WTC11 (cell line): ENCODE measurements at regions not wholly inside any gene's neighbourhood (a gene's known extent, or its start where the extent isn't known, plus 50 kb on each side); places are given as distances from the start of the nearest gene placed in this dataset.
A peak's percentile ranks its signal among the peaks of the same experiment; 100 is the strongest.

Experiments used
- ATAC-seq: fragments of 200-7000 bp; cut with Tn5 transposase; 2 replicates; pipeline ENCODE4 v1.10.0; 2021; ENCODE audit warnings: mild to moderate bottlenecking, moderate library complexity
- CTCF ChIA-PET: fragments of 300-600 bp; sonication (Branson Sonifier 250); formaldehyde crosslinking; loops from one replicate; lab custom pipeline; 2021; ENCODE audit warnings: antibody characterized with exemption; lab: Charles Lee
- POLR2A ChIA-PET: fragments of 350-600 bp; sonication (Branson Sonifier 250); formaldehyde crosslinking; loops from one replicate; lab custom pipeline; 2021; ENCODE audit warnings: antibody characterized with exemption; lab: Charles Lee
- DNase-seq: peaks from one replicate; pipeline ENCODE4 v3.0.0; 2021; ENCODE audit warnings: low spot score
- H3K27ac Mint-ChIP-seq: 2 replicates; pipeline ENCODE4 v1.8.0; 2021; ENCODE audit warnings: mixed read lengths
- H3K27me3 Mint-ChIP-seq: 2 replicates; pipeline ENCODE4 v1.8.0; 2021; ENCODE audit warnings: low read depth, mild to moderate bottlenecking, moderate library complexity, mixed read lengths
- H3K36me3 Mint-ChIP-seq: 2 replicates; pipeline ENCODE4 v1.8.0; 2021; ENCODE audit warnings: mixed read lengths
- H3K4me1 Mint-ChIP-seq: 2 replicates; pipeline ENCODE4 v1.8.0; 2022; ENCODE audit warnings: mixed read lengths
- H3K4me3 Mint-ChIP-seq: 2 replicates; pipeline ENCODE4 v1.8.0; 2021; ENCODE audit warnings: mild to moderate bottlenecking, moderate library complexity, mixed read lengths
- H3K9me3 Mint-ChIP-seq: 2 replicates; pipeline ENCODE4 v1.8.0; 2021; ENCODE audit warnings: mixed read lengths
- ATF1 ChIP-seq: sonication (generic); formaldehyde crosslinking; IDR thresholded peaks from 2 replicates; pipeline ENCODE4 v1.8.1; 2023; ENCODE audit warnings: mild to moderate bottlenecking, moderate library complexity, missing genetic modification reagents
- CBFB ChIP-seq: sonication (generic); formaldehyde crosslinking; IDR thresholded peaks from 2 replicates; pipeline ENCODE4 v1.8.1; 2022; ENCODE audit warnings: mild to moderate bottlenecking, low read depth, missing genetic modification reagents
- EMX1 ChIP-seq: fragments of 250-450 bp; sonication (Bioruptor Pico); IDR thresholded peaks from 2 replicates; pipeline ENCODE4 v1.8.0; 2021; ENCODE audit warnings: mild to moderate bottlenecking
- ESRRA ChIP-seq: sonication (generic); formaldehyde crosslinking; IDR thresholded peaks from 2 replicates; pipeline ENCODE4 v1.8.1; 2022; ENCODE audit warnings: mild to moderate bottlenecking, missing genetic modification reagents, borderline replicate concordance
- FOXK1 ChIP-seq: sonication (generic); formaldehyde crosslinking; IDR thresholded peaks from 2 replicates; pipeline ENCODE4 v1.8.0; 2022; ENCODE audit warnings: mild to moderate bottlenecking, moderate library complexity, missing genetic modification reagents
- GRHL2 ChIP-seq: fragments of 250-450 bp; sonication (Bioruptor Pico); IDR thresholded peaks from 2 replicates; pipeline ENCODE4 v1.8.0; 2022; ENCODE audit warnings: mild to moderate bottlenecking, moderate library complexity; ENCODE audit not compliant: insufficient replicate concordance, severe bottlenecking
- NFATC4 ChIP-seq: fragments of 250-450 bp; sonication (Bioruptor Pico); IDR thresholded peaks from 2 replicates; pipeline ENCODE4 v1.9.0; 2021; ENCODE audit warnings: mild to moderate bottlenecking
- NFYB ChIP-seq: sonication (generic); formaldehyde crosslinking; conservative IDR thresholded peaks from 2 replicates; pipeline ENCODE4 v1.8.0; 2022; ENCODE audit warnings: low read depth, missing genetic modification reagents
- NR3C1 ChIP-seq: sonication (generic); formaldehyde crosslinking; conservative IDR thresholded peaks from 2 replicates; pipeline ENCODE4 v1.8.1; 2023; ENCODE audit warnings: low read depth, mild to moderate bottlenecking, missing genetic modification reagents
- OVOL2 ChIP-seq: fragments of 250-450 bp; sonication (Bioruptor Pico); IDR thresholded peaks from 2 replicates; pipeline ENCODE4 v1.9.0; 2021; ENCODE audit warnings: mild to moderate bottlenecking, borderline replicate concordance
- PRRX2 ChIP-seq: fragments of 250-450 bp; sonication (Bioruptor Pico); IDR thresholded peaks from 2 replicates; pipeline ENCODE4 v1.8.0; 2021; ENCODE audit warnings: mild to moderate bottlenecking
- RELA ChIP-seq: sonication (generic); formaldehyde crosslinking; IDR thresholded peaks from 2 replicates; pipeline ENCODE4 v1.8.1; 2022; ENCODE audit warnings: missing genetic modification reagents, mild to moderate bottlenecking, borderline replicate concordance
- TEAD4 ChIP-seq: sonication (generic); formaldehyde crosslinking; IDR thresholded peaks from 2 replicates; pipeline ENCODE4 v1.8.0; 2022; ENCODE audit warnings: mild to moderate bottlenecking, missing genetic modification reagents
- ZNF121 ChIP-seq: sonication (generic); formaldehyde crosslinking; IDR thresholded peaks from 2 replicates; pipeline ENCODE4 v1.8.0; 2023; ENCODE audit warnings: missing genetic modification reagents
- ZNF138 ChIP-seq: sonication (generic); formaldehyde crosslinking; conservative IDR thresholded peaks from 2 replicates; pipeline ENCODE4 v1.8.1; 2022; ENCODE audit warnings: mild to moderate bottlenecking, moderate library complexity, missing genetic modification reagents
- TF ChIP-seq, protein P1 (sequence below): sonication (generic); formaldehyde crosslinking; IDR thresholded peaks from 2 replicates; pipeline ENCODE4 v1.8.0; 2022; ENCODE audit warnings: mild to moderate bottlenecking, missing genetic modification reagents
- TF ChIP-seq, protein P2 (sequence below): fragments of 250-450 bp; sonication (Bioruptor Pico); IDR thresholded peaks from 2 replicates; pipeline ENCODE4 v1.9.0; 2021; ENCODE audit warnings: mild to moderate bottlenecking, borderline replicate concordance
- TF ChIP-seq, protein P3 (sequence below): sonication (generic); formaldehyde crosslinking; IDR thresholded peaks from 2 replicates; pipeline ENCODE4 v1.8.1; 2022; ENCODE audit warnings: low read depth, missing genetic modification reagents, borderline replicate concordance
- TF ChIP-seq, protein P4 (sequence below): fragments of 250-450 bp; sonication (Bioruptor Pico); IDR thresholded peaks from 2 replicates; pipeline ENCODE4 v2.1.2; 2022; ENCODE audit warnings: mild to moderate bottlenecking, moderate library complexity
- TF ChIP-seq, protein P5 (sequence below): sonication (generic); formaldehyde crosslinking; IDR thresholded peaks from 2 replicates; pipeline ENCODE4 v1.8.1; 2022; ENCODE audit warnings: mild to moderate bottlenecking, missing genetic modification reagents, moderate library complexity, borderline replicate concordance
- TF ChIP-seq, protein P6 (sequence below): sonication (generic); formaldehyde crosslinking; IDR thresholded peaks from 2 replicates; pipeline ENCODE4 v1.8.1; 2023; ENCODE audit warnings: mild to moderate bottlenecking, missing genetic modification reagents, moderate library complexity
- TF ChIP-seq, protein P7 (sequence below): sonication (generic); formaldehyde crosslinking; conservative IDR thresholded peaks from 2 replicates; pipeline ENCODE4 v1.8.1; 2023; ENCODE audit warnings: mild to moderate bottlenecking, low read depth, missing genetic modification reagents, moderate library complexity
- TF ChIP-seq, protein P8 (sequence below): fragments of 250-450 bp; sonication (Bioruptor Pico); IDR thresholded peaks from 2 replicates; pipeline ENCODE4 v1.9.0; 2021; ENCODE audit warnings: moderate library complexity, mild to moderate bottlenecking, inconsistent platforms, borderline replicate concordance

DNA sequence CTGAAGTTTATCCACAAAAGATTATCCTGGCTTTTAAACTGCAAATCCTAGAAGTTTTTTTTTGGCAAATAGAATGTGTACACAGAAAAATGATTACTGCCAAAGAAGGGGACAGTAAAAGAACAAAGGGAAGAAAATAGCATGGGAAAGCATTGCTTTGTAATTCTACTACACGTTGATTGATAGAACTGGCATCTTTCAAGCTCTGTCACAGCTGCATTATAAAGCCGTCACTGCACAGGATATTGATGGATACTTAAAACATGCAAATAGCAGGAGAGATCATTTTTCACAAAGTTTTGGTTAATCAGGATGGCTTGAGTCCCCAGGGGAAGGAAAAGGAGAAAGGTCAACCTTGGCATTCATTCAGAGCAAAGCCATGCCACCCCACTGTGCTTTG lies 183.7 kb upstream of the RRP15 start:
- Mint-ChIP-seq H3K27me3 (no peaks in the 10 kb centered on the region), H3K9me3 (peaks cover 4% of the 10 kb centered on the region), H3K36me3 (no peaks in the 10 kb centered on the region), H3K4me3 (no peak overlapping the region), H3K4me1 (peaks cover 5% of the 10 kb centered on the region), H3K27ac (no peak overlapping the region)
- TF ChIP-seq, protein P1, sequence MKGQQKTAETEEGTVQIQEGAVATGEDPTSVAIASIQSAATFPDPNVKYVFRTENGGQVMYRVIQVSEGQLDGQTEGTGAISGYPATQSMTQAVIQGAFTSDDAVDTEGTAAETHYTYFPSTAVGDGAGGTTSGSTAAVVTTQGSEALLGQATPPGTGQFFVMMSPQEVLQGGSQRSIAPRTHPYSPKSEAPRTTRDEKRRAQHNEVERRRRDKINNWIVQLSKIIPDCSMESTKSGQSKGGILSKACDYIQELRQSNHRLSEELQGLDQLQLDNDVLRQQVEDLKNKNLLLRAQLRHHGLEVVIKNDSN (CRISPR knock-in tag): no peak
- TF ChIP-seq ATF1 (CRISPR knock-in tag) (no peak), ZNF138 (CRISPR knock-in tag) (no peak), OVOL2 (no peak)
- TF ChIP-seq, protein P2, sequence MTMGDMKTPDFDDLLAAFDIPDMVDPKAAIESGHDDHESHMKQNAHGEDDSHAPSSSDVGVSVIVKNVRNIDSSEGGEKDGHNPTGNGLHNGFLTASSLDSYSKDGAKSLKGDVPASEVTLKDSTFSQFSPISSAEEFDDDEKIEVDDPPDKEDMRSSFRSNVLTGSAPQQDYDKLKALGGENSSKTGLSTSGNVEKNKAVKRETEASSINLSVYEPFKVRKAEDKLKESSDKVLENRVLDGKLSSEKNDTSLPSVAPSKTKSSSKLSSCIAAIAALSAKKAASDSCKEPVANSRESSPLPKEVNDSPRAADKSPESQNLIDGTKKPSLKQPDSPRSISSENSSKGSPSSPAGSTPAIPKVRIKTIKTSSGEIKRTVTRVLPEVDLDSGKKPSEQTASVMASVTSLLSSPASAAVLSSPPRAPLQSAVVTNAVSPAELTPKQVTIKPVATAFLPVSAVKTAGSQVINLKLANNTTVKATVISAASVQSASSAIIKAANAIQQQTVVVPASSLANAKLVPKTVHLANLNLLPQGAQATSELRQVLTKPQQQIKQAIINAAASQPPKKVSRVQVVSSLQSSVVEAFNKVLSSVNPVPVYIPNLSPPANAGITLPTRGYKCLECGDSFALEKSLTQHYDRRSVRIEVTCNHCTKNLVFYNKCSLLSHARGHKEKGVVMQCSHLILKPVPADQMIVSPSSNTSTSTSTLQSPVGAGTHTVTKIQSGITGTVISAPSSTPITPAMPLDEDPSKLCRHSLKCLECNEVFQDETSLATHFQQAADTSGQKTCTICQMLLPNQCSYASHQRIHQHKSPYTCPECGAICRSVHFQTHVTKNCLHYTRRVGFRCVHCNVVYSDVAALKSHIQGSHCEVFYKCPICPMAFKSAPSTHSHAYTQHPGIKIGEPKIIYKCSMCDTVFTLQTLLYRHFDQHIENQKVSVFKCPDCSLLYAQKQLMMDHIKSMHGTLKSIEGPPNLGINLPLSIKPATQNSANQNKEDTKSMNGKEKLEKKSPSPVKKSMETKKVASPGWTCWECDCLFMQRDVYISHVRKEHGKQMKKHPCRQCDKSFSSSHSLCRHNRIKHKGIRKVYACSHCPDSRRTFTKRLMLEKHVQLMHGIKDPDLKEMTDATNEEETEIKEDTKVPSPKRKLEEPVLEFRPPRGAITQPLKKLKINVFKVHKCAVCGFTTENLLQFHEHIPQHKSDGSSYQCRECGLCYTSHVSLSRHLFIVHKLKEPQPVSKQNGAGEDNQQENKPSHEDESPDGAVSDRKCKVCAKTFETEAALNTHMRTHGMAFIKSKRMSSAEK: no peak
- TF ChIP-seq, protein P3, sequence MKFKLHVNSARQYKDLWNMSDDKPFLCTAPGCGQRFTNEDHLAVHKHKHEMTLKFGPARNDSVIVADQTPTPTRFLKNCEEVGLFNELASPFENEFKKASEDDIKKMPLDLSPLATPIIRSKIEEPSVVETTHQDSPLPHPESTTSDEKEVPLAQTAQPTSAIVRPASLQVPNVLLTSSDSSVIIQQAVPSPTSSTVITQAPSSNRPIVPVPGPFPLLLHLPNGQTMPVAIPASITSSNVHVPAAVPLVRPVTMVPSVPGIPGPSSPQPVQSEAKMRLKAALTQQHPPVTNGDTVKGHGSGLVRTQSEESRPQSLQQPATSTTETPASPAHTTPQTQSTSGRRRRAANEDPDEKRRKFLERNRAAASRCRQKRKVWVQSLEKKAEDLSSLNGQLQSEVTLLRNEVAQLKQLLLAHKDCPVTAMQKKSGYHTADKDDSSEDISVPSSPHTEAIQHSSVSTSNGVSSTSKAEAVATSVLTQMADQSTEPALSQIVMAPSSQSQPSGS (CRISPR knock-in tag): no peak
- ChIA-PET CTCF (no interaction called here), POLR2A (interaction anchor here (0.6 kb wide), 1 partner anchor 119 kb away, joined by 3 read pairs; no protein-coding TSS in a partner anchor)
- ATAC-seq: 0 out of 2 replicates have a peak, but pooled peaks have one; percentile 22
- DNase-seq: no peak

DNA sequence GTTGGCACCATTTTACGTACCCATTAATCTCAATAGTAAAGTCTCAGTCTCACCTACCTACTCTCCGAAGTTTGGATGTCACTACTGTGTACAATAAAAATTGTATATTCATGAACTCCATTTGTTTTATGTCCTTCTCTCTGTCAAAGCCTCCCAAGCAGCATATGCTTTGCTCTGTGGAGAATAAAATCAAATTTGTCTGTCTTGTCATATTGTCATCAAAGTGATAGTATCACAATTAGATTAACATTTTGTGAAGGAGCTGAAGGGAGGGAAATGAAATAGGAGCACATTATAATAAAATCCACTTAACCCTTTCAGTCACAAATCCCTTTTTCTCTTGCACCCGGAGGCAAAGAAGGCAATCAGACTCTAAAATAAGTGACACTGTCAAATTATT lies 177.1 kb upstream of the RRP15 start:
- ATAC-seq (no peak), DNase-seq (no peak)
- H3K4me3 Mint-ChIP-seq: no peak overlapping the region
- no peaks in the 10 kb centered on the region for H3K36me3 Mint-ChIP-seq
- H3K27me3 Mint-ChIP-seq: no peaks in the 10 kb centered on the region
- POLR2A ChIA-PET: no interaction called here
- no peaks in the 10 kb centered on the region for H3K9me3 Mint-ChIP-seq
- peaks cover 6% of the 10 kb centered on the region for H3K4me1 Mint-ChIP-seq
- no peak for TF ChIP-seq NFATC4 (CRISPR knock-in tag)
- TF ChIP-seq PRRX2 (CRISPR knock-in tag): no peak
- TF ChIP-seq, protein P4, sequence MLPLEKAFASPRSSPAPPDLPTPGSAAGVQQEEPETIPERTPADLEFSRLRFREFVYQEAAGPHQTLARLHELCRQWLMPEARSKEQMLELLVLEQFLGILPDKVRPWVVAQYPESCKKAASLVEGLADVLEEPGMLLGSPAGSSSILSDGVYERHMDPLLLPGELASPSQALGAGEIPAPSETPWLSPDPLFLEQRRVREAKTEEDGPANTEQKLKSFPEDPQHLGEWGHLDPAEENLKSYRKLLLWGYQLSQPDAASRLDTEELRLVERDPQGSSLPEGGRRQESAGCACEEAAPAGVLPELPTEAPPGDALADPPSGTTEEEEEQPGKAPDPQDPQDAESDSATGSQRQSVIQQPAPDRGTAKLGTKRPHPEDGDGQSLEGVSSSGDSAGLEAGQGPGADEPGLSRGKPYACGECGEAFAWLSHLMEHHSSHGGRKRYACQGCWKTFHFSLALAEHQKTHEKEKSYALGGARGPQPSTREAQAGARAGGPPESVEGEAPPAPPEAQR (CRISPR knock-in tag): no peak
- no peak for TF ChIP-seq NR3C1 (CRISPR knock-in tag)
- no peak for TF ChIP-seq NFYB (CRISPR knock-in tag)
- TF ChIP-seq, protein P5, sequence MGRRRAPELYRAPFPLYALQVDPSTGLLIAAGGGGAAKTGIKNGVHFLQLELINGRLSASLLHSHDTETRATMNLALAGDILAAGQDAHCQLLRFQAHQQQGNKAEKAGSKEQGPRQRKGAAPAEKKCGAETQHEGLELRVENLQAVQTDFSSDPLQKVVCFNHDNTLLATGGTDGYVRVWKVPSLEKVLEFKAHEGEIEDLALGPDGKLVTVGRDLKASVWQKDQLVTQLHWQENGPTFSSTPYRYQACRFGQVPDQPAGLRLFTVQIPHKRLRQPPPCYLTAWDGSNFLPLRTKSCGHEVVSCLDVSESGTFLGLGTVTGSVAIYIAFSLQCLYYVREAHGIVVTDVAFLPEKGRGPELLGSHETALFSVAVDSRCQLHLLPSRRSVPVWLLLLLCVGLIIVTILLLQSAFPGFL (CRISPR knock-in tag): no peak
- TF ChIP-seq, protein P6, sequence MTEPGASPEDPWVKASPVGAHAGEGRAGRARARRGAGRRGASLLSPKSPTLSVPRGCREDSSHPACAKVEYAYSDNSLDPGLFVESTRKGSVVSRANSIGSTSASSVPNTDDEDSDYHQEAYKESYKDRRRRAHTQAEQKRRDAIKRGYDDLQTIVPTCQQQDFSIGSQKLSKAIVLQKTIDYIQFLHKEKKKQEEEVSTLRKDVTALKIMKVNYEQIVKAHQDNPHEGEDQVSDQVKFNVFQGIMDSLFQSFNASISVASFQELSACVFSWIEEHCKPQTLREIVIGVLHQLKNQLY (CRISPR knock-in tag): no peak
- TF ChIP-seq ESRRA (CRISPR knock-in tag): no peak
- no peak for TF ChIP-seq FOXK1
- TF ChIP-seq, protein P7, sequence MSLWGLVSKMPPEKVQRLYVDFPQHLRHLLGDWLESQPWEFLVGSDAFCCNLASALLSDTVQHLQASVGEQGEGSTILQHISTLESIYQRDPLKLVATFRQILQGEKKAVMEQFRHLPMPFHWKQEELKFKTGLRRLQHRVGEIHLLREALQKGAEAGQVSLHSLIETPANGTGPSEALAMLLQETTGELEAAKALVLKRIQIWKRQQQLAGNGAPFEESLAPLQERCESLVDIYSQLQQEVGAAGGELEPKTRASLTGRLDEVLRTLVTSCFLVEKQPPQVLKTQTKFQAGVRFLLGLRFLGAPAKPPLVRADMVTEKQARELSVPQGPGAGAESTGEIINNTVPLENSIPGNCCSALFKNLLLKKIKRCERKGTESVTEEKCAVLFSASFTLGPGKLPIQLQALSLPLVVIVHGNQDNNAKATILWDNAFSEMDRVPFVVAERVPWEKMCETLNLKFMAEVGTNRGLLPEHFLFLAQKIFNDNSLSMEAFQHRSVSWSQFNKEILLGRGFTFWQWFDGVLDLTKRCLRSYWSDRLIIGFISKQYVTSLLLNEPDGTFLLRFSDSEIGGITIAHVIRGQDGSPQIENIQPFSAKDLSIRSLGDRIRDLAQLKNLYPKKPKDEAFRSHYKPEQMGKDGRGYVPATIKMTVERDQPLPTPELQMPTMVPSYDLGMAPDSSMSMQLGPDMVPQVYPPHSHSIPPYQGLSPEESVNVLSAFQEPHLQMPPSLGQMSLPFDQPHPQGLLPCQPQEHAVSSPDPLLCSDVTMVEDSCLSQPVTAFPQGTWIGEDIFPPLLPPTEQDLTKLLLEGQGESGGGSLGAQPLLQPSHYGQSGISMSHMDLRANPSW (CRISPR knock-in tag): no peak
- no peak for TF ChIP-seq GRHL2 (CRISPR knock-in tag)
- TF ChIP-seq EMX1: no peak
- TF ChIP-seq TEAD4: no peak
- no peak for TF ChIP-seq RELA (CRISPR knock-in tag)
- no peak for TF ChIP-seq CBFB (CRISPR knock-in tag)
- TF ChIP-seq ZNF121 (CRISPR knock-in tag): no peak
- TF ChIP-seq, protein P8, sequence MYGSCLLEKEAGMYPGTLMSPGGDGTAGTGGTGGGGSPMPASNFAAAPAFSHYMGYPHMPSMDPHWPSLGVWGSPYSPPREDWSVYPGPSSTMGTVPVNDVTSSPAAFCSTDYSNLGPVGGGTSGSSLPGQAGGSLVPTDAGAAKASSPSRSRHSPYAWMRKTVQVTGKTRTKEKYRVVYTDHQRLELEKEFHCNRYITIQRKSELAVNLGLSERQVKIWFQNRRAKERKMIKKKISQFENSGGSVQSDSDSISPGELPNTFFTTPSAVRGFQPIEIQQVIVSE (CRISPR knock-in tag): no peak
- CTCF ChIA-PET: no interaction called here
- no peak overlapping the region for H3K27ac Mint-ChIP-seq
